Suppressor macrophage treated with lipopolysaccharide for 4 hours (primary cell): ENCODE measurements at regions not wholly inside any gene's neighbourhood (a gene's known extent, or its start where the extent isn't known, plus 50 kb on each side); places are given as distances from the start of the nearest gene placed in this dataset.

Experiments
- DNase-seq: peaks from one replicate; pipeline ENCODE4 v3.0.0-alpha.2; 2020

DNA sequence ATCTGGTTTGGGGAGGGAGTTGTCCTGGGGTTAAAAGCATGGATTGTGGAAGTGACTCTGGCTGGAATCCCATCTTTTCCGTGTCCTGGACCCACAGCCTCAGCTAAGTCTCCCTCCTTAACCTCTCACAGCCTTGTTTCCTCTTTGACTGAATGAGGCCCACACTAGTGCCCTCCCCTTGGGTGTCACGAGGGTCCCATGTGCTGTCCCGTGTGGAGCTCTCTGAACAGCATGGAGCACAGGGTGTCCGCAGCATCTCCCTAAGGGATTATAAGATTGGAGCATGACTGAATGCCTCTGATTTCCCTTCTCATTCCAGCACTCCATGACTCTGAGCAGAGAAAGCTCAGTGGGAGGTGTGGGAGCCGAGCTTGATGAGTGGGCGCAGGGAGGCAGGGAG, 182.5 kb downstream of the TEX29 start:
- DNase-seq, result no peak

DNA sequence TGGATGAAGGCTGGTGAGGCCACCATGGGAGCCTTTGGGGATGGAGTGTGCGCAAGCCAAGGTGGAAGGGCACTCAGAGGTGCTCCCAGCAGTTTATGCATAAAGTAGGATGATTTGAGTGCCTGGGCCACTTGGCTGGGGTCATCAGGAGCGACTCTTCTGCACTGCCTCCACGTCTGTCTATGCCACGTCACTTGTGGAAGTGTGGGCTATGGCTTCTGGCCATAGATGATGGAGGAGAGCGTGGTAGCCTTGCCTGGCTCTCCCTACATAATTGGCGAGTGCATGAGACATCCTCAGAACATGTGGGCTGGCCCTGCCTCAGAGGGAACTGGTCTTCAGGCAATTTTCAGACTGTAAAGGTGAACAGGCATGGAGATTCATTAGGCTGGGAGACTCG, 182.9 kb downstream of the TEX29 start:
- no peak for DNase-seq

GRCh38 chr13:111503905-111504695, 183.7 kb downstream of the TEX29 start:
- no peak for DNase-seq

GRCh38 chr13:111505175-111505777, 184.8 kb downstream of the TEX29 start:
- no peak for DNase-seq

GRCh38 chr13:111506125-111506524, 185.7 kb downstream of the TEX29 start:
- no peak for DNase-seq

GRCh38 chr13:111506621-111507020, 186.2 kb downstream of the TEX29 start:
- DNase-seq, result no peak

DNA sequence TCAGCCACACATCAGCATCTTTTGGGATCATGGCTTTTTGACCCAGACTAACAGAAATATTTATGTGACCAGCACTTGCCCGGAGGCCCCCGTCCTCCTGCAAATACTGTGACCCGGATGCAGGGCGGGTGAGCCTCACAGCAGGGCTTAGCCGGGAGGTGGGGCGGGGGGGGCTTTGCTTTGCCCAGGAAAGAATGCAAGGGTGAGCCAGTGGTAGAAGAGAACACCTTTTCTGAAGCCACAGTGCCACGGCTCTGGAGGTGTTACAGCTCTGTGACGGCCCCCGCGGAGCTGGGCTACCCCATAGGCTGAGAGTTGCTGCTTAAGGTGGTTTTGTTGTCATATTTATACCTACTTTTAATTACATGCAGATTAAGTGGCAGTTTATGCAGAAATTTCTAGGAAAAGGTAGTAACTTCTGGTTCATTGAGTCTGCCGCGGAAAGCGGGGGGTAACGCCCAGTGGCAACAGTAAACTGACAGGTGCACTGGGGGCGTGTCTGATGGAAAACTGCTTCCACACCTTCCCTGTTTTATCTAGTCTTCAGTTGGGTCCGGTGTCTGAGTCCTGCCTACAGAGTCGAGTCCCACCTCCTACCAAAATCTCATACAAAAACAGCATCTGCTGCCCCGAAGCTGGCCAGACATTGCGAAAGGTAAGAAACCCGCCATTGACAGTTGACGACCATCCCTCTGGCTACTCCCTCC, 187.9 kb downstream of the TEX29 start:
- no peak for DNase-seq

- no peak for DNase-seq
Measured at GRCh38 chr13:111508902-111509509, 188.6 kb downstream of the TEX29 start.

- no peak for DNase-seq
Measured at GRCh38 chr13:111510502-111511218, 190.2 kb downstream of the TEX29 start.

DNA sequence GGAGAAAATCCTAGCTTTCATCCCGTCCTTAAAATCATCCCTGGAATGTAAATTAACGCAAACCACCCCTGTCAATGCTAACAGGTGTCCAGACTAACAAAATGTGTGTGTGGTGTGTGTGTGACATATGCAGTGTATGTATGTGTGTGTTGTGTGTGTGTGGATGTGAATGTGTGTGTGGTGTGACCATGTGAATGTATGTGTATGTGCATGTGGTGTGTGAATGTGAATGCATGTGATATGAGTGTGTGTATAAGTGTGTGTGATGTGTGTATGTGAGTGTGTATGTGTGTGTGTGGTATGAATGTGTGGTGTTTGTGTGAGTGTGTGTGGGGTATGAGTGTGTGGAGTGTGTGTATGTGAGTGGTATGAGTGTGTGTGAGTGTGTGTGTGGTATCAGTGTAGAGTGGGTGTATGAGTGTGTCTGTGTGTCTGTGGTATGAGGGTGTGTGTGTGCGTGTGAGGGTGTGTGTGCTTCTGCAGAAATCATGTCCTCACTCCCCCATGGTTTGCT, 190.8 kb downstream of the TEX29 start:
- no peak for DNase-seq

GRCh38 chr13:111511805-111512504, 191.5 kb downstream of the TEX29 start:
- DNase-seq, result no peak

GRCh38 chr13:111512707-111513106, 192.3 kb downstream of the TEX29 start:
- no peak for DNase-seq

GRCh38 chr13:111513766-111514609, 193.5 kb downstream of the TEX29 start:
- no peak for DNase-seq

DNA sequence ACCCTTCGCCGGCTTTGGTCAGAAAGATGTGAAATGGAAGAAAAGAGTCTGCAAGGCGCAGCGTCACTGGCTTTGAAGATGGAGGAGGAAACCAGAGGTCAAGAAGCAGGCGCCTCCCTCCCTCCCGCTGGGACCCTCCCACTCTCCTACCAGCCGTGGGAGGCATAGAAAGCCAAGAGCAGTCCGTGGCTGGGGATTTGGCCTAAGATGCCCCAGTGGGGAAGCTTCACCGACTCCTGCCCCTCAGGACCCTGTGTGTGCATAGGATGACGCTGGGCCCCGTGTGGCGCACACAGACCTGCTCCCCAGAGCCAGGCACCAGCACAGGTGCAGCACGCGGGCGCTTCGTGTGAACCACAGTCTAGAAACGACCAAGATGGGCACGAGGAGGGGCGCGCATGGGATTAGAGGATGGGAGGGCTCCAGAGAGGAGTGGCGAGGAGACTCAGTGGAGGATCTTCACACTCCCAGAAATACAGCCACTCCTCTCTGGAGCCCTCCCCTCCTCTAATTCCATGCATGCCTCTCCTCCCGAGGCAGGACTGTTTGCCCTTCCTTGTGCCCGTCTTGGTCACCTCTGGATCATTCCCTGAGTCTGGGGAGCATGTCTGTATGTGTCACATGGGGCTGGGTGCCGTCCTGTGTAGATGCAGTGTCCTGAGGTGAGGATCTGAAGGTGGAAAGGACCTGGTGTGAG, 194.3 kb downstream of the TEX29 start:
- DNase-seq, result no peak

- no peak for DNase-seq
Measured at GRCh38 chr13:111515307-111515617, 194.8 kb downstream of the TEX29 start.

- no peak for DNase-seq
Measured at GRCh38 chr13:111515635-111516034, 195.2 kb downstream of the TEX29 start.

DNA sequence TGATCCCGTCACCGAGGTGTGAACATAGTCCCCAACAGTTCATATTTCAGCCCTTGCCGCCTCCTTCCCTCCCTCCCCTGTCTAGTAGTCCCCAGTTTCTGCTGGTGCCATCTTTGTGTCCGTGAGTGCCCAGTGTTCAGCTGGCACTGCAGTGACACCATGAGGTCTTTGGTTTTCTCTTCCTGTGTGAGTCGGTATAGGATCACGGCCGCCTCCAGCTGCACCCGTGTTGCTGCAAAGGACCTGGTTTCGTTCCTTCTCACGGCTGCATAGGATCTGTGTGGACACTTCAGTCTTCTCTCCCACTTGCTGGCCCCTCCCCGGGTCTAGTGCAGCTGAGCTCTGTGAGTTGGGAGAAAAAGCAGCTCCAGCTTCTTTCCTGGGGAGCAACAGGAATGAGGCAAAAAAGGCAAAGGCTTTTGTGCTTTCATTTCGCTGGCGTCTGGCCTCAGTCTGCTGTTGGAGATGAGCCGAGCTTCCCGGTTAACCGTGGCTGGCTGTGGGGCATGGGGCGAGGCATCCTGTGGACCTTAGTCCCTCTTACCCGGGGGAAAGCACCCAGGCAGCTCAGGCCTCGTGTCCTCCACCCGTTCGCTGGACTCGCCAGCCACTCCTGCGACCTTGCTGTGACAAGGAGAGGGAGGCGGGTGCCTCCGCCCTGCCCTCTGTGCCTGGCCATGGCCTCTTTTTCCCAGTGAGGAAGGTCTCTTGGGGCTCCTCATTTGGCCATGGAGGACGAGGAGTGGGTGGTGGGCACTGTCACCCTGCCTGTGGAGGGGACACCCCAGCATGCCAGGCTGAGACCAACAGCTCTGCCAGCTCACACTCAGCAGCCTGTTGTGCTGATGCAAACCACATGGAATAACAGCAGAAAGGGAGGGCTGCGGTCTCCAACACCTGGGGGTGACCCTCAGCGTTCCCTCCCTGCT, 196.5 kb downstream of the TEX29 start:
- DNase-seq, result no peak

DNA sequence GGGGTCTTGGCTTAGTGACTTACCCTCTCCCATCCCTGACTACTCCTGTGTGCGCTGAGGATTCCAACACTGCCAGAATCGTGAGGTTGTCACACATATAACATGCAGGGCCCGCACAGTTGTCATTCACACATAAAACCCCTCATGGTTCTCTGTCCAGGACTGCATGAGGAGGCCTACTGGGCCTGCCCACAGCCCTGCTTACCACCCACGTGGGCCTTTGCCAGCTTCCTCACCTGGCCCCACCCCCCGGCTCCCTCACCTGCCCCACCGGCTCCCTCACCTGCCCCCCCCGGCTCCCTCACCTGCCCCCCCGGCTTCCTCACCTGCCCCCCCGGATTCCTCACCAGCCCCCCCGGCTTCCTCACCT, 197.2 kb downstream of the TEX29 start:
- no peak for DNase-seq

GRCh38 chr13:111518161-111518792, 197.8 kb downstream of the TEX29 start:
- DNase-seq, result no peak
